Endothelial cell (in vitro differentiated cells): ENCODE measurements at regions not wholly inside any gene's neighbourhood (a gene's known extent, or its start where the extent isn't known, plus 50 kb on each side); places are given as distances from the start of the nearest gene placed in this dataset.

Source experiments
- DNase-seq: peaks from one replicate; pipeline ENCODE4 v3.0.0; 2021; ENCODE audit warnings: low spot score
- H3K27ac Mint-ChIP-seq: one replicate; pipeline ENCODE4 v1.8.0; 2021; ENCODE audit warnings: mixed read lengths, inconsistent platforms; ENCODE audit not compliant: unreplicated experiment
- H3K27me3 Mint-ChIP-seq: one replicate; pipeline ENCODE4 v1.8.0; 2021; ENCODE audit warnings: mild to moderate bottlenecking, moderate library complexity, mixed read lengths, inconsistent platforms; ENCODE audit not compliant: unreplicated experiment
- H3K36me3 Mint-ChIP-seq: one replicate; pipeline ENCODE4 v1.8.0; 2021; ENCODE audit warnings: mild to moderate bottlenecking, low read depth, mixed read lengths, inconsistent platforms; ENCODE audit not compliant: unreplicated experiment
- H3K4me1 Mint-ChIP-seq: one replicate; pipeline ENCODE4 v1.8.0; 2021; ENCODE audit warnings: mild to moderate bottlenecking, mixed read lengths, inconsistent platforms; ENCODE audit not compliant: unreplicated experiment
- H3K4me3 Mint-ChIP-seq: one replicate; pipeline ENCODE4 v1.8.0; 2021; ENCODE audit warnings: mild to moderate bottlenecking, mixed read lengths, inconsistent platforms; ENCODE audit not compliant: unreplicated experiment
- H3K9me3 Mint-ChIP-seq: one replicate; pipeline ENCODE4 v1.8.0; 2021; ENCODE audit warnings: mixed read lengths, inconsistent platforms; ENCODE audit not compliant: unreplicated experiment
- TF ChIP-seq, protein P1 (sequence below): fragments of 200-600 bp; sonication (generic); IDR thresholded peaks from one replicate; pipeline ENCODE4 v1.5.0; 2021; ENCODE audit warnings: antibody characterized with exemption; ENCODE audit not compliant: unreplicated experiment

DNA sequence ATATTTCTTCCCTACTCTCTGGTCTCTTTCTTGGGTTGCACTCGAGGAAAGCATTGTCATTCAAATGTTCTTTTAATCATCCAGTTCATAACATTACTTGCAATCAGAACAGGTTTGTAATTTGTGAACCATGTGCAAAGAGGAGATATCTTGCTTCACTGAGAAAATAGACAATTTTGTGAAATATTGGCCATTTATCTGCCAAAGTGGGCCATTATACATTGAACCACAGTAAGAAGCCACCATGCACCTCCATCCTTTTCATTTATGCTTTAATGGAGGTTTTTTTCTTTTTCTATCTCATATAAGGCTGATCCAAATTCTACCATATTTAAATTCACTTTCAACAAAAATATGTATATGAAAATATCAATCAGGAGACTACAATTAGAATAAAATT lies 335.3 kb upstream of the AADAT start:
- no peak for DNase-seq
- TF ChIP-seq, protein P1, sequence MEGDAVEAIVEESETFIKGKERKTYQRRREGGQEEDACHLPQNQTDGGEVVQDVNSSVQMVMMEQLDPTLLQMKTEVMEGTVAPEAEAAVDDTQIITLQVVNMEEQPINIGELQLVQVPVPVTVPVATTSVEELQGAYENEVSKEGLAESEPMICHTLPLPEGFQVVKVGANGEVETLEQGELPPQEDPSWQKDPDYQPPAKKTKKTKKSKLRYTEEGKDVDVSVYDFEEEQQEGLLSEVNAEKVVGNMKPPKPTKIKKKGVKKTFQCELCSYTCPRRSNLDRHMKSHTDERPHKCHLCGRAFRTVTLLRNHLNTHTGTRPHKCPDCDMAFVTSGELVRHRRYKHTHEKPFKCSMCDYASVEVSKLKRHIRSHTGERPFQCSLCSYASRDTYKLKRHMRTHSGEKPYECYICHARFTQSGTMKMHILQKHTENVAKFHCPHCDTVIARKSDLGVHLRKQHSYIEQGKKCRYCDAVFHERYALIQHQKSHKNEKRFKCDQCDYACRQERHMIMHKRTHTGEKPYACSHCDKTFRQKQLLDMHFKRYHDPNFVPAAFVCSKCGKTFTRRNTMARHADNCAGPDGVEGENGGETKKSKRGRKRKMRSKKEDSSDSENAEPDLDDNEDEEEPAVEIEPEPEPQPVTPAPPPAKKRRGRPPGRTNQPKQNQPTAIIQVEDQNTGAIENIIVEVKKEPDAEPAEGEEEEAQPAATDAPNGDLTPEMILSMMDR, result no peak
- Mint-ChIP-seq H3K4me1 (no peaks in the 10 kb centered on the region), H3K4me3 (no peak overlapping the region), H3K27me3 (peaks cover 1% of the 10 kb centered on the region), H3K36me3 (no peaks in the 10 kb centered on the region), H3K9me3 (no peaks in the 10 kb centered on the region), H3K27ac (no peak overlapping the region)

DNA sequence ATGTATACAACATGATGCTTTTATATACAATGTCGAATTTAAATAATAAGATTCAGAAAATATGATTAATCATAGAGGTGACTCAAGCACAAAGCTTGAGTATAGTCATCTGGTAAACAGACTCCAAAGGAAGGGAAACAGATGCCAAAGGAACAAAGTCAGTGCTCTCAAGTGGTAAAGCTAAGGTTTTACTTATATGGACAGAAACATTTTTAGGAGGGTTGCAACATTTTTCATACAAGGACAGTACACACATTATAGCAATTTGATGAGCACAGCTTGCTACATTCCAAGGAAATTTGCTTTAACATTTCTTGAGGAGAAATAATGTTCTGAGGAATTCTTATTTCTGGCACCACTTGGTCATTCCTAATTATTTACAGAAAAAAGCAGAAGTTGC lies 333.4 kb upstream of the AADAT start:
- Mint-ChIP-seq H3K9me3 (no peaks in the 10 kb centered on the region), H3K4me1 (no peaks in the 10 kb centered on the region), H3K27ac (no peak overlapping the region), H3K4me3 (no peak overlapping the region), H3K36me3 (no peaks in the 10 kb centered on the region), H3K27me3 (peaks cover 1% of the 10 kb centered on the region)
- TF ChIP-seq, protein P1, result no peak
- DNase-seq, result no peak

DNA sequence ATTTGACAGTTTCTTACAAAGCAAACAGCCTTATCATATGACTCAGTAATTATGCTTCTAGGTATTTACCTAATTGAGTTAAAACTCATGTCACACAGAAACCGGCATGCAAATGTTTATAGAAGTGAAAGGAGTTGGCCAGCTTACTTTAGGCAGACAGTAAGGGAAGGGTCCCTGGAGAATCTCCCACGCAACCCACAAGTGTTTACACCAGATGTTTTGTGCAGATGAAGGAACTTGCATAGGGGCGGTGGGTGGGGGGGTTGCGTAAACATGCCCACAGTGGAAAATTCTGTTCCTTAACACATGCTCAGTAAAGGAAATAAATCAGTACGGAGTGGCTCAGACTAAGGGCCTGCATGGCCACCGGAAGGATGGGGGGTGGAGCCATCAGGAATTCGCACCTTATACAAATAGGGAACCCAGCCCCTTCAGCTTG lies 330.5 kb upstream of the AADAT start:
- Mint-ChIP-seq H3K9me3 (no peaks in the 10 kb centered on the region), H3K4me3 (no peak overlapping the region), H3K36me3 (no peaks in the 10 kb centered on the region), H3K27me3 (peaks cover 1% of the 10 kb centered on the region), H3K27ac (no peak overlapping the region), H3K4me1 (no peaks in the 10 kb centered on the region)
- TF ChIP-seq, protein P1, result no peak
- no peak for DNase-seq

DNA sequence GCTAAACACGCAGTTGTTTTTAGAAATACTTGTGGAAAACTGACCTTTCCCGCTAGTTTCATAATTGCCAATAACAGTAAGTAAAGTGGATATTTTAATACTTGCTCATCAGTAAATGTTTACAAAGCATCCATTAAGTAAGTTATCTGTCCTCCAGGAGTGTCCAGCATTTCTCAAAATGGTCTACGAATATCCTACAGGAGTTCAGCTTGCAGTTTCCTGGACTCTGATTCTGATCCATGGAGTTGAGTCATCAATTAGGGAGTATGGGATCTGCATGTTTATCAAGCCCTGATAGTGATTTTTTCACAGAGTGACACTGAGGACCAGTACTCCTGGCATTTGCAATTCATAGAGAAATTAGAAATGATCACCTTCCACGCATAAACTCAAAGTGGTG lies 325.2 kb upstream of the AADAT start:
- Mint-ChIP-seq H3K4me1 (no peaks in the 10 kb centered on the region), H3K27ac (no peak overlapping the region), H3K36me3 (no peaks in the 10 kb centered on the region), H3K4me3 (no peak overlapping the region), H3K9me3 (no peaks in the 10 kb centered on the region), H3K27me3 (no peaks in the 10 kb centered on the region)
- DNase-seq, result no peak
- TF ChIP-seq, protein P1, result no peak

DNA sequence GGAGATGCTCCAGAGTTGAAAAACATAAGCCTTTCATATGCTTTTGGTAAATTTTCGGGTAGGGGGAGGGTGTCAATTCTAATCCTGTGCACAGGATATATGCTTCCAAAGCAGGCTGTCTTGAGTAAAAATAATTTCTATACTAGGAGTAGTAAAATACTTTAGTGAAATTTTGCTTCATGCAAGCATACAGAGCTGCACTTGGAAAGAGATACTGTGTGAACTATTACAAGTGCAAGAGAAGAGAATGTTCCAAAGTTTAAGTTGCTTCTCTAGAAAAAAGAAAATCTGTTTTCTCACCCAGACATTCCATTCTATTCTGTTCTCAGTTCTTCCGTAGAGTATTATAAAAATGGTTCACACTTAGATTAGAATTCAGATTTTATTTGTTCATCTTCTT lies 324.6 kb upstream of the AADAT start:
- Mint-ChIP-seq H3K4me3 (no peak overlapping the region), H3K27ac (no peak overlapping the region), H3K4me1 (no peaks in the 10 kb centered on the region), H3K27me3 (no peaks in the 10 kb centered on the region), H3K36me3 (no peaks in the 10 kb centered on the region), H3K9me3 (no peaks in the 10 kb centered on the region)
- no peak for DNase-seq
- TF ChIP-seq, protein P1, result no peak
